ENCODE measurements at regions not wholly inside any gene's neighbourhood (a gene's known extent, or its start where the extent isn't known, plus 50 kb on each side); places are given as distances from the start of the nearest gene placed in this dataset.

- 100% methylated on average over 1 of the region's 2 CpGs for WGBS (ENCODE audit: extremely low coverage, insufficient read length, low lambda C conversion rate)
These were observed 63.6 kb downstream of the MINAR1 start for GRCh38 chr15:79495775-79496174.

More at GRCh38 chr15:79495775-79496174, 63.6 kb downstream of the MINAR1 start:
- no peak overlapping the region for H3K27ac ChIP-seq (ENCODE audit: insufficient read length, low read depth, low read length)
- H3T11ph ChIP-seq (ENCODE audit: low read length): no peak overlapping the region
- H3K4ac ChIP-seq (ENCODE audit: low read depth, low read length): no peak overlapping the region
- no peak overlapping the region for H4K8ac ChIP-seq (replicated peaks; ENCODE audit: insufficient read length, low read depth, low read length)
- no peaks in the 10 kb centered on the region for H3K27me3 ChIP-seq (ENCODE audit: insufficient read depth, low read length)
- H3K36me3 Mint-ChIP-seq (ENCODE audit: insufficient read depth in 1 of 3, low read depth in 3 of 3): peaks cover 0 to 6% (median 0%) of the 10 kb centered on the region in 3 experiments; a peak in 2 of 7 replicates
- H3K4me1 Mint-ChIP-seq: peaks cover 11 to 14% of the 10 kb centered on the region in 2 experiments
- TF ChIP-seq CTCF (conservative IDR thresholded peaks at IDR 0.05): no peak
- H2BK15ac ChIP-seq (ENCODE audit: low read depth, low read length): no peak overlapping the region
- no peak overlapping the region for H2AFZ ChIP-seq (ENCODE audit: low read length)
- H3K27me3 Mint-ChIP-seq (ENCODE audit: low read depth): no peaks in the 10 kb centered on the region; the same call in 1 of the 2 replicates
- H4K20me1 ChIP-seq (ENCODE audit: control insufficient read depth, insufficient read depth, insufficient read length): no peaks in the 10 kb centered on the region
- DNase-seq: no peak
- no peak overlapping the region for H3K18ac ChIP-seq (ENCODE audit: insufficient read length, low read depth, low read length)
- H3K27ac Mint-ChIP-seq: no peak overlapping the region
- H2BK12ac ChIP-seq (ENCODE audit: insufficient read length, low read depth, low read length): no peak overlapping the region
- H3K14ac ChIP-seq (ENCODE audit: insufficient read depth, low read length): no peak overlapping the region
- no peak overlapping the region for H2BK20ac ChIP-seq (ENCODE audit: low read depth, low read length, poor library complexity, severe bottlenecking)
- H3K79me1 ChIP-seq (ENCODE audit: insufficient read depth, low read depth, low read length, poor library complexity, severe bottlenecking): no peaks in the 10 kb centered on the region
- no peak overlapping the region for H2BK5ac ChIP-seq (ENCODE audit: insufficient read length, low read length)
- no peak overlapping the region for H4K5ac ChIP-seq (ENCODE audit: insufficient read length, low read depth, low read length)
- no peak overlapping the region; a peak in 1 of 5 replicates for H3K4me3 Mint-ChIP-seq
- H3K23me2 ChIP-seq (ENCODE audit: insufficient read length, low read depth, low read length, poor library complexity, severe bottlenecking): no peaks in the 10 kb centered on the region
- peaks cover 0 to 8% of the 10 kb centered on the region in 2 experiments; a peak in 2 of 5 replicates for H3K9me3 Mint-ChIP-seq
- no peak overlapping the region for H3K4me2 ChIP-seq (ENCODE audit: insufficient read depth, insufficient read length, low read length)
- H3K23ac ChIP-seq (ENCODE audit: insufficient read length, low read depth, low read length): no peak overlapping the region
- H3K79me2 ChIP-seq (ENCODE audit: insufficient read depth, low read length): no peaks in the 10 kb centered on the region
- no peak overlapping the region for H3K56ac ChIP-seq (ENCODE audit: insufficient read length, low read depth, low read length)
- no peak overlapping the region for H3K9ac ChIP-seq (ENCODE audit: extremely low read depth, insufficient read length, low read length)
- no peak overlapping the region for H2BK120ac ChIP-seq (ENCODE audit: low read depth, low read length, poor library complexity, severe bottlenecking)
- H3K4me1 ChIP-seq (ENCODE audit: insufficient read depth, low read length): peaks cover 10% of the 10 kb centered on the region; the same call in 1 of the 2 replicates
- H4K91ac ChIP-seq (ENCODE audit: insufficient read length, low read depth, low read length): no peak overlapping the region
- no peak overlapping the region for H2AK5ac ChIP-seq (ENCODE audit: insufficient read length, low read length)
- H3K9me3 ChIP-seq (ENCODE audit: control insufficient read depth, low read depth, low read length): no peaks in the 10 kb centered on the region
